ENCODE measurements at regions not wholly inside any gene's neighbourhood (a gene's known extent, or its start where the extent isn't known, plus 50 kb on each side); places are given as distances from the start of the nearest gene placed in this dataset.
"Not testable (repeated sequence)": the region's sequence is repeated elsewhere in the genome, so short reads cannot be mapped to it uniquely, and the experiment has no call there.

- H3K27ac ChIP-seq (ENCODE audit: low read depth, low read length) = no peak overlapping the region
- H3K9me2 ChIP-seq (replicated peaks; ENCODE audit: control insufficient read depth, low read length) = no peaks in the 10 kb centered on the region
- no peaks in the 10 kb centered on the region for H3K4me1 ChIP-seq (ENCODE audit: control insufficient read depth, low read length)
- H3F3A ChIP-seq (ENCODE audit: control insufficient read depth, insufficient read depth) = no peaks in the 10 kb centered on the region
- H3K4me3 ChIP-seq (ENCODE audit: low read length) = no peak overlapping the region
- no peak for TF ChIP-seq CTCF (IDR thresholded peaks at IDR 0.05; ENCODE audit: low read depth, low read length, poor library complexity, severe bottlenecking)
- no peak for TF ChIP-seq EZH2phosphoT487 (IDR thresholded peaks at IDR 0.05; ENCODE audit: borderline replicate concordance, low read length)
- no peaks in the 10 kb centered on the region for H3K79me2 ChIP-seq (ENCODE audit: control insufficient read depth, low read length)
- no peaks in the 10 kb centered on the region for H4K20me1 ChIP-seq (ENCODE audit: control insufficient read depth, insufficient read depth, low read depth, low read length)
- no peaks in the 10 kb centered on the region for H3K9me3 ChIP-seq (ENCODE audit: control insufficient read depth, insufficient read depth, low read length)
- H3K4me2 ChIP-seq (ENCODE audit: low read length) = no peak overlapping the region
- no peaks in the 10 kb centered on the region for H3K36me3 ChIP-seq (ENCODE audit: control insufficient read depth, low read length)
- no peaks in the 10 kb centered on the region for H3K27me3 ChIP-seq (ENCODE audit: control insufficient read depth, low read length)
Observed at GRCh38 chr5:102678267-102679058, 76.6 kb upstream of the PAM start.

GRCh38 chr5:102681403-102681983 is 73.6 kb upstream of the PAM start:
- no peak overlapping the region for H3K4me3 ChIP-seq (ENCODE audit: low read length)
- no peaks in the 10 kb centered on the region for H4K20me1 ChIP-seq (ENCODE audit: control insufficient read depth, insufficient read depth, low read depth, low read length)
- H3K4me1 ChIP-seq (ENCODE audit: control insufficient read depth, low read length) = no peaks in the 10 kb centered on the region
- no peaks in the 10 kb centered on the region for H3K9me3 ChIP-seq (ENCODE audit: control insufficient read depth, insufficient read depth, low read length)
- no peaks in the 10 kb centered on the region for H3K9me2 ChIP-seq (replicated peaks; ENCODE audit: control insufficient read depth, low read length)
- TF ChIP-seq CTCF (IDR thresholded peaks at IDR 0.05; ENCODE audit: low read depth, low read length, poor library complexity, severe bottlenecking) (peak; percentile 75), EZH2phosphoT487 (IDR thresholded peaks at IDR 0.05; ENCODE audit: borderline replicate concordance, low read length) (no peak)
- H3K79me2 ChIP-seq (ENCODE audit: control insufficient read depth, low read length) = no peaks in the 10 kb centered on the region
- no peaks in the 10 kb centered on the region for H3K36me3 ChIP-seq (ENCODE audit: control insufficient read depth, low read length)
- no peaks in the 10 kb centered on the region for H3F3A ChIP-seq (ENCODE audit: control insufficient read depth, insufficient read depth)
- no peak overlapping the region for H3K27ac ChIP-seq (ENCODE audit: low read depth, low read length)
- no peaks in the 10 kb centered on the region for H3K27me3 ChIP-seq (ENCODE audit: control insufficient read depth, low read length)
- H3K4me2 ChIP-seq (ENCODE audit: low read length) = no peak overlapping the region

GRCh38 chr5:102682101-102682647 is 72.9 kb upstream of the PAM start:
- no peaks in the 10 kb centered on the region for H3K79me2 ChIP-seq (ENCODE audit: control insufficient read depth, low read length)
- H3K9me2 ChIP-seq (replicated peaks; ENCODE audit: control insufficient read depth, low read length) = no peaks in the 10 kb centered on the region
- no peaks in the 10 kb centered on the region for H3K36me3 ChIP-seq (ENCODE audit: control insufficient read depth, low read length)
- H3F3A ChIP-seq (ENCODE audit: control insufficient read depth, insufficient read depth) = no peaks in the 10 kb centered on the region
- no peaks in the 10 kb centered on the region for H3K27me3 ChIP-seq (ENCODE audit: control insufficient read depth, low read length)
- H3K27ac ChIP-seq (ENCODE audit: low read depth, low read length) = no peak overlapping the region
- no peaks in the 10 kb centered on the region for H3K9me3 ChIP-seq (ENCODE audit: control insufficient read depth, insufficient read depth, low read length)
- TF ChIP-seq EZH2phosphoT487 (IDR thresholded peaks at IDR 0.05; ENCODE audit: borderline replicate concordance, low read length) (no peak), CTCF (IDR thresholded peaks at IDR 0.05; ENCODE audit: low read depth, low read length, poor library complexity, severe bottlenecking) (no peak)
- no peaks in the 10 kb centered on the region for H3K4me1 ChIP-seq (ENCODE audit: control insufficient read depth, low read length)
- no peak overlapping the region for H3K4me3 ChIP-seq (ENCODE audit: low read length)
- no peaks in the 10 kb centered on the region for H4K20me1 ChIP-seq (ENCODE audit: control insufficient read depth, insufficient read depth, low read depth, low read length)
- no peak overlapping the region for H3K4me2 ChIP-seq (ENCODE audit: low read length)

GRCh38 chr5:102688076-102688475 is 67.0 kb upstream of the PAM start:
- H3K79me2 ChIP-seq (ENCODE audit: control insufficient read depth, low read length) = not testable (repeated sequence)

GRCh38 chr5:102688581-102689342 is 66.3 kb upstream of the PAM start:
- H4K20me1 ChIP-seq (ENCODE audit: control insufficient read depth, insufficient read depth, low read depth, low read length); H3K9me3 ChIP-seq (ENCODE audit: control insufficient read depth, insufficient read depth, low read length); H3K79me2 ChIP-seq (ENCODE audit: control insufficient read depth, low read length); H3K27me3 ChIP-seq (ENCODE audit: control insufficient read depth, low read length); H3K27ac ChIP-seq (ENCODE audit: low read depth, low read length); H3K36me3 ChIP-seq (ENCODE audit: control insufficient read depth, low read length); H3K4me3 ChIP-seq (ENCODE audit: low read length); H3K4me1 ChIP-seq (ENCODE audit: control insufficient read depth, low read length); H3K4me2 ChIP-seq (ENCODE audit: low read length); H3F3A ChIP-seq (ENCODE audit: control insufficient read depth, insufficient read depth); H3K9me2 ChIP-seq (replicated peaks; ENCODE audit: control insufficient read depth, low read length): not testable (repeated sequence)

More at GRCh38 chr5:102688076-102688475, 67.0 kb upstream of the PAM start:
- H3K4me2 ChIP-seq (ENCODE audit: low read length); H3K4me3 ChIP-seq (ENCODE audit: low read length); H3K36me3 ChIP-seq (ENCODE audit: control insufficient read depth, low read length); H3F3A ChIP-seq (ENCODE audit: control insufficient read depth, insufficient read depth); H3K4me1 ChIP-seq (ENCODE audit: control insufficient read depth, low read length); H3K9me3 ChIP-seq (ENCODE audit: control insufficient read depth, insufficient read depth, low read length); H3K27me3 ChIP-seq (ENCODE audit: control insufficient read depth, low read length); H3K27ac ChIP-seq (ENCODE audit: low read depth, low read length); H3K9me2 ChIP-seq (replicated peaks; ENCODE audit: control insufficient read depth, low read length); H4K20me1 ChIP-seq (ENCODE audit: control insufficient read depth, insufficient read depth, low read depth, low read length): not testable (repeated sequence)
